ENCODE measurements at regions not wholly inside any gene's neighbourhood (a gene's known extent, or its start where the extent isn't known, plus 50 kb on each side); places are given as distances from the start of the nearest gene placed in this dataset.

DNA sequence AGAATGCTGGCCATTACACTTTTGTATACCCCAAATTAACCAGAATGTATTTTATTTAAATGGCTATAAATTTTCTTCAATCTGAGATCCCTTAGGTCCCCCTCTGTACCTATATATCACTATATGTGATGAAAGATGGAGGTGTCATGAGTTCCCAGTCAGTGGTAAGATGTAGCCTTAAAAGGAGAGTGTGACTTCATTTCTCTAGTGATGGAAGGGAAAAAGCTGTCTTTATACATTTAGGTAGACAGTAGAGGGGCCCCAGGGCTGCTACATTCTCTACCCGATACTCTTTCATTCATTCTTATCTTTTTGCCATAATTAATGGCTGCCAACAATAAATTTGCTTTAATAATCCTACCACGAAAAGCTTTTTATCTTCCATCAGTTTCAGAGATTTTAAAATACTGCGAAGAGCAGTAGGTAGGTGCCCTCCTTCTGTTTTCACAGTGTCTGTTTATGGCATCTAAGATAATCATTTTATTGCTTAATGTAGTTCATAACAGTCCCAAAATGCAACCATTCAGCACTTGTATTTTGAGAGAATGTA lies 301.3 kb downstream of the ZNF608 start:
- no peaks in the 10 kb centered on the region for H3K9me2 ChIP-seq (ENCODE audit: insufficient read depth)
- no peaks in the 10 kb centered on the region for H3K4me1 ChIP-seq (ENCODE audit: insufficient read depth)
- no peaks in the 10 kb centered on the region for H3K79me2 ChIP-seq (ENCODE audit: insufficient read depth)
- H3K36me3 ChIP-seq (ENCODE audit: low read depth): no peaks in the 10 kb centered on the region
- no peak overlapping the region for H3K4me3 ChIP-seq
- no peaks in the 10 kb centered on the region for H3K9me3 ChIP-seq (ENCODE audit: low read depth)
- in situ Hi-C loops (cut with MboI): no loop called here
- no peak for TF ChIP-seq EZH2 (IDR thresholded peaks at IDR 0.05; ENCODE audit: insufficient read depth, poor library complexity, severe bottlenecking)
- no peak for TF ChIP-seq EZH2phosphoT487 (IDR thresholded peaks at IDR 0.05; ENCODE audit: insufficient read depth, low read depth)
- no peak overlapping the region for H2AFZ ChIP-seq
- H3K9ac ChIP-seq: no peak overlapping the region
- no peak overlapping the region for H3K27ac ChIP-seq
- WGBS, 2 experiments (ENCODE audit: low coverage in 1 of 2, low lambda C conversion rate in 2 of 2, missing lambda C conversion rate in 2 of 2): 72 to 82% methylated on average over 3 of the region's 3 CpGs
- no peak overlapping the region for H3K4me2 ChIP-seq (ENCODE audit: unreplicated experiment)
- no peaks in the 10 kb centered on the region for H3F3A ChIP-seq (ENCODE audit: insufficient read depth)
- DNase-seq: no peak
- H4K20me1 ChIP-seq (ENCODE audit: insufficient read depth): no peaks in the 10 kb centered on the region
- peaks cover 65% of the 10 kb centered on the region for H3K27me3 ChIP-seq (replicated peaks; ENCODE audit: insufficient read depth)

- Histone ChIP-seq H3K79me2 (ENCODE audit: insufficient read depth) (no peaks in the 10 kb centered on the region), H3K4me2 (ENCODE audit: unreplicated experiment) (no peak overlapping the region), H4K20me1 (ENCODE audit: insufficient read depth) (no peaks in the 10 kb centered on the region), H3K9ac (no peak overlapping the region), H3K36me3 (ENCODE audit: low read depth) (no peaks in the 10 kb centered on the region), H3K27me3 (replicated peaks; ENCODE audit: insufficient read depth) (peaks cover 65% of the 10 kb centered on the region), H3K4me3 (no peak overlapping the region), H3K9me2 (ENCODE audit: insufficient read depth) (no peaks in the 10 kb centered on the region), H3K9me3 (ENCODE audit: low read depth) (no peaks in the 10 kb centered on the region), H2AFZ (no peak overlapping the region), H3K27ac (no peak overlapping the region), H3F3A (ENCODE audit: insufficient read depth) (no peaks in the 10 kb centered on the region), H3K4me1 (ENCODE audit: insufficient read depth) (no peaks in the 10 kb centered on the region)
- no peak for DNase-seq
- in situ Hi-C loops (cut with MboI): no loop called here
- no peak for TF ChIP-seq EZH2phosphoT487 (IDR thresholded peaks at IDR 0.05; ENCODE audit: insufficient read depth, low read depth)
- TF ChIP-seq EZH2 (IDR thresholded peaks at IDR 0.05; ENCODE audit: insufficient read depth, poor library complexity, severe bottlenecking): no peak
- 65 to 74% methylated on average over 4 of the region's 4 CpGs for WGBS, 2 experiments (ENCODE audit: low coverage in 1 of 2, low lambda C conversion rate in 2 of 2, missing lambda C conversion rate in 2 of 2)
Measured at GRCh38 chr5:124444147-124444775, 302.2 kb downstream of the ZNF608 start.

DNA sequence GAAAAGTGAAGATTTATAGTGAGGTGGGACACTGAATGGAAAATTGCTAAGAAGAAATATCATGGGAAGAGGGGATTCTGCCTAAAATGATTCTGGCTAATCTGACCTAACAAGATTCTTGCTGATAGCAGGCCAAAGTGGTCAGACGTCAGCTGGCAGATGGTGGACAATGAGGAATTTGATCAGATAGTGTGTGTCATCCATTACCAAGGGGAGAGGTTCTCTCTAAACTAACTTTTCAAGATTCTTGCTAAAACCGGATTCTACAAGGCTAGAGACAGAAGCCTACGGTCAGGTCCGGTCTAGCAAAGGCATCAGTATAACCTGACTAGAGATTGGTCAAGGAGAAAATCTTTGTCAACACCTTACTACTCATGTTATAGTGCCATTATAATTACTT lies 306.0 kb downstream of the ZNF608 start:
- H3K79me2 ChIP-seq (ENCODE audit: insufficient read depth): no peaks in the 10 kb centered on the region
- no peaks in the 10 kb centered on the region for H3K9me2 ChIP-seq (ENCODE audit: insufficient read depth)
- DNase-seq: no peak
- no peak overlapping the region for H3K27ac ChIP-seq
- no peak overlapping the region for H3K4me2 ChIP-seq (ENCODE audit: unreplicated experiment)
- no peak overlapping the region for H2AFZ ChIP-seq
- TF ChIP-seq EZH2phosphoT487 (IDR thresholded peaks at IDR 0.05; ENCODE audit: insufficient read depth, low read depth) (no peak), EZH2 (IDR thresholded peaks at IDR 0.05; ENCODE audit: insufficient read depth, poor library complexity, severe bottlenecking) (no peak)
- in situ Hi-C loops (cut with MboI): no loop called here
- 75 to 86% methylated on average over 4 of the region's 4 CpGs for WGBS, 2 experiments (ENCODE audit: low coverage in 1 of 2, low lambda C conversion rate in 2 of 2, missing lambda C conversion rate in 2 of 2)
- peaks cover 33% of the 10 kb centered on the region for H3K27me3 ChIP-seq (replicated peaks; ENCODE audit: insufficient read depth)
- no peaks in the 10 kb centered on the region for H3K4me1 ChIP-seq (ENCODE audit: insufficient read depth)
- H3F3A ChIP-seq (ENCODE audit: insufficient read depth): no peaks in the 10 kb centered on the region
- no peaks in the 10 kb centered on the region for H3K36me3 ChIP-seq (ENCODE audit: low read depth)
- H4K20me1 ChIP-seq (ENCODE audit: insufficient read depth): no peaks in the 10 kb centered on the region
- H3K9ac ChIP-seq: no peak overlapping the region
- no peak overlapping the region for H3K4me3 ChIP-seq
- no peaks in the 10 kb centered on the region for H3K9me3 ChIP-seq (ENCODE audit: low read depth)

GRCh38 chr5:124439609-124440008 lies 306.8 kb downstream of the ZNF608 start:
- H3K4me3 ChIP-seq: no peak overlapping the region
- peaks cover 30% of the 10 kb centered on the region for H3K27me3 ChIP-seq (replicated peaks; ENCODE audit: insufficient read depth)
- no peaks in the 10 kb centered on the region for H3K36me3 ChIP-seq (ENCODE audit: low read depth)
- no peaks in the 10 kb centered on the region for H4K20me1 ChIP-seq (ENCODE audit: insufficient read depth)
- in situ Hi-C loops (cut with MboI): no loop called here
- no peaks in the 10 kb centered on the region for H3K9me2 ChIP-seq (ENCODE audit: insufficient read depth)
- H3K4me1 ChIP-seq (ENCODE audit: insufficient read depth): no peaks in the 10 kb centered on the region
- H3K9me3 ChIP-seq (ENCODE audit: low read depth): no peaks in the 10 kb centered on the region
- no peaks in the 10 kb centered on the region for H3K79me2 ChIP-seq (ENCODE audit: insufficient read depth)
- no peak overlapping the region for H3K27ac ChIP-seq
- no peak overlapping the region for H3K9ac ChIP-seq
- TF ChIP-seq EZH2phosphoT487 (IDR thresholded peaks at IDR 0.05; ENCODE audit: insufficient read depth, low read depth): no peak
- no peak for TF ChIP-seq EZH2 (IDR thresholded peaks at IDR 0.05; ENCODE audit: insufficient read depth, poor library complexity, severe bottlenecking)
- H2AFZ ChIP-seq: no peak overlapping the region
- no peak for DNase-seq
- no peak overlapping the region for H3K4me2 ChIP-seq (ENCODE audit: unreplicated experiment)
- no peaks in the 10 kb centered on the region for H3F3A ChIP-seq (ENCODE audit: insufficient read depth)
- whole genome bisulfite sequencing, 2 experiments (ENCODE audit: low coverage in 1 of 2, low lambda C conversion rate in 2 of 2, missing lambda C conversion rate in 2 of 2): 77 to 93% methylated on average over 3 of the region's 3 CpGs
